Stimulated activated CD4-positive, alpha-beta T cell treated with anti-CD3 and anti-CD28 coated beads, Interleukin-2, amount 100 ng/mL, for 24 hours (primary cell): ENCODE measurements at regions not wholly inside any gene's neighbourhood (a gene's known extent, or its start where the extent isn't known, plus 50 kb on each side); places are given as distances from the start of the nearest gene placed in this dataset.

ENCODE experiments used
- DNase-seq, 2 donors: peaks; one replicate each; pipeline ENCODE4 v3.0.0-alpha.2; 2020

GRCh38 chr6:122524056-122524455 lies 52.4 kb upstream of the SERINC1 start:
- no peak for DNase-seq

- peak; percentile 32 to 61 for DNase-seq
Measured at GRCh38 chr6:122530440-122531046, 58.9 kb upstream of the SERINC1 start.

- no peak for DNase-seq
Measured at GRCh38 chr6:122548281-122548680, 61.9 kb upstream of the PKIB start.

GRCh38 chr6:122548820-122549219 lies 61.4 kb upstream of the PKIB start:
- DNase-seq, result no peak

- no peak for DNase-seq
Measured at GRCh38 chr6:122553697-122554096, 56.5 kb upstream of the PKIB start.

- DNase-seq, result no peak
Measured at GRCh38 chr6:122555561-122555960, 54.6 kb upstream of the PKIB start.

GRCh38 chr6:122558080-122558479 lies 52.1 kb upstream of the PKIB start:
- DNase-seq, result no peak
